OCI-LY7 (cell line): ENCODE measurements at regions not wholly inside any gene's neighbourhood (a gene's known extent, or its start where the extent isn't known, plus 50 kb on each side); places are given as distances from the start of the nearest gene placed in this dataset.
A peak's percentile ranks its signal among the peaks of the same experiment; 100 is the strongest.

Source experiments
- BruUV-seq: library from RNA; stranded (reverse); fragments of 400-500 nt; replicated peaks from 2 replicates; lab custom pipeline; 2021; lab: Mats Ljungman, UMichigan
- CTCF ChIA-PET: fragments of 300-600 bp; sonication (Branson Sonifier 250); formaldehyde crosslinking; loops from one replicate; lab custom pipeline; 2022; ENCODE audit warnings: antibody characterized with exemption; ENCODE audit not compliant: unreplicated experiment; lab: Charles Lee
- POLR2A ChIA-PET: fragments of 300-600 bp; sonication (Branson Sonifier 250); formaldehyde crosslinking; loops from one replicate; lab custom pipeline; 2022; ENCODE audit warnings: antibody characterized with exemption; lab: Charles Lee
- DNase-seq: peaks from one replicate; pipeline ENCODE4 v3.0.0-alpha.2; 2015; ENCODE audit warnings: low spot score
- H2AFZ ChIP-seq: fragments of 200-600 bp; sonication (generic), shearing (Covaris generic); 2 replicates; pipeline ENCODE4 v1.6.1; 2014; ENCODE audit warnings: mild to moderate bottlenecking, antibody characterized with exemption, low read length, moderate library complexity
- H3K27ac ChIP-seq: fragments of 200-600 bp; sonication (generic); 2 replicates; pipeline ENCODE4 v1.5.1; 2014; ENCODE audit warnings: mixed run types, low read depth, mild to moderate bottlenecking, moderate library complexity, low read length, inconsistent platforms; ENCODE audit not compliant: poor library complexity, severe bottlenecking
- H3K36me3 ChIP-seq: fragments of 200-600 bp; sonication (generic); 2 replicates; pipeline ENCODE4 v1.6.1; 2014; ENCODE audit warnings: mild to moderate bottlenecking, antibody characterized with exemption, low read length, moderate library complexity, mixed read lengths; ENCODE audit not compliant: insufficient read depth
- H3K4me1 ChIP-seq: fragments of 200-600 bp; sonication (generic); 2 replicates; pipeline ENCODE4 v1.5.1; 2014; ENCODE audit warnings: mild to moderate bottlenecking, low read length; ENCODE audit not compliant: insufficient read depth, poor library complexity, severe bottlenecking
- H3K4me2 ChIP-seq: fragments of 200-600 bp; sonication (generic); 2 replicates; pipeline ENCODE4 v1.6.1; 2014; ENCODE audit warnings: mild to moderate bottlenecking, low read length
- H3K4me3 ChIP-seq: fragments of 200-600 bp; sonication (generic); 2 replicates; pipeline ENCODE4 v1.5.1; 2014; ENCODE audit warnings: mild to moderate bottlenecking, low read depth, low read length; ENCODE audit not compliant: poor library complexity, severe bottlenecking
- H3K79me2 ChIP-seq: fragments of 200-600 bp; sonication (generic); 2 replicates; pipeline ENCODE4 v1.6.1; 2016; ENCODE audit warnings: low read depth, mild to moderate bottlenecking, low read length, moderate library complexity, mixed read lengths; ENCODE audit not compliant: insufficient read depth
- H3K9me2 ChIP-seq: fragments of 200-600 bp; sonication (generic); 2 replicates; pipeline ENCODE4 v1.6.1; 2016; ENCODE audit warnings: mild to moderate bottlenecking, low read length, mixed read lengths; ENCODE audit not compliant: insufficient read depth
- H3K9me3 ChIP-seq: fragments of 200-600 bp; sonication (generic); 2 replicates; pipeline ENCODE4 v1.6.1; 2014; ENCODE audit warnings: mild to moderate bottlenecking, mixed run types, low read length, mixed read lengths
- H4K20me1 ChIP-seq: fragments of 200-600 bp; sonication (generic); 2 replicates; pipeline ENCODE4 v1.6.1; 2014; ENCODE audit warnings: mild to moderate bottlenecking, antibody characterized with exemption, low read length, moderate library complexity, mixed read lengths; ENCODE audit not compliant: insufficient read depth
- EZH2phosphoT487 ChIP-seq: fragments of 200-600 bp; sonication (generic); IDR thresholded peaks from 2 replicates; pipeline ENCODE4 v1.6.1; 2018; ENCODE audit warnings: low read depth, borderline replicate concordance, mild to moderate bottlenecking, mixed run types, antibody characterized with exemption, low read length, moderate library complexity, mixed read lengths
- intact Hi-C: fragments of 100-400 bp; cut with micrococcal nuclease; formaldehyde crosslinking; loops from one replicate; pipeline ENCODE4 v1.10.0; 2022; ENCODE audit not compliant: unreplicated experiment
- TF ChIP-seq, protein P1 (sequence below): fragments of 200-600 bp; sonication (generic); conservative IDR thresholded peaks from 2 replicates; pipeline ENCODE4 v1.5.1; 2014; ENCODE audit warnings: mild to moderate bottlenecking, antibody characterized with exemption, low read length, moderate library complexity, mixed read lengths

DNA sequence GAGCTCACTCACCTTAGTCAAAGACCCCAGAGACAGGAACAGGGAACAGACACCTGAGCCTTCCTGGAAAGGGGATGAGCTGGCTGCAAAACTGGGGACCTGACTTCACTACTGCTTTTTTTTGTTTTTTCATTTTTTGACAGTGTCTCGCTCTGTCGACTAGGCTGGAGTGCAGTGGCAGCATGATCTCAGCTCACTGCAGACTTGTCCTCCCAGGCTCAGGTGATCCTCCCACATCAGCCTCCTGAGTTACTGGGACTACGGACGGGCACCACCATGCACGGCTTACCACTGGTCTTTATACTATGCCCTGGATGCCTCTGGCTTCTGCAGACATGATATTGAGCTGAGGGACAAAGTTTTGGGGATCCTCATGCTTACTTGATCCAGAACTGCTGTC lies 184.1 kb downstream of the INSIG2 start:
- no peaks in the 10 kb centered on the region for H3K4me1 ChIP-seq
- no peak for DNase-seq
- no peaks in the 10 kb centered on the region for H3K9me3 ChIP-seq
- no peak overlapping the region for H3K27ac ChIP-seq
- BruUV-seq: no TSS peak
- no peak overlapping the region for H3K4me3 ChIP-seq
- H3K4me2 ChIP-seq: no peak overlapping the region
- H3K79me2 ChIP-seq: no peaks in the 10 kb centered on the region
- H3K9me2 ChIP-seq: no peaks in the 10 kb centered on the region
- H4K20me1 ChIP-seq: no peaks in the 10 kb centered on the region
- CTCF ChIA-PET: no interaction called here
- TF ChIP-seq, protein P1, sequence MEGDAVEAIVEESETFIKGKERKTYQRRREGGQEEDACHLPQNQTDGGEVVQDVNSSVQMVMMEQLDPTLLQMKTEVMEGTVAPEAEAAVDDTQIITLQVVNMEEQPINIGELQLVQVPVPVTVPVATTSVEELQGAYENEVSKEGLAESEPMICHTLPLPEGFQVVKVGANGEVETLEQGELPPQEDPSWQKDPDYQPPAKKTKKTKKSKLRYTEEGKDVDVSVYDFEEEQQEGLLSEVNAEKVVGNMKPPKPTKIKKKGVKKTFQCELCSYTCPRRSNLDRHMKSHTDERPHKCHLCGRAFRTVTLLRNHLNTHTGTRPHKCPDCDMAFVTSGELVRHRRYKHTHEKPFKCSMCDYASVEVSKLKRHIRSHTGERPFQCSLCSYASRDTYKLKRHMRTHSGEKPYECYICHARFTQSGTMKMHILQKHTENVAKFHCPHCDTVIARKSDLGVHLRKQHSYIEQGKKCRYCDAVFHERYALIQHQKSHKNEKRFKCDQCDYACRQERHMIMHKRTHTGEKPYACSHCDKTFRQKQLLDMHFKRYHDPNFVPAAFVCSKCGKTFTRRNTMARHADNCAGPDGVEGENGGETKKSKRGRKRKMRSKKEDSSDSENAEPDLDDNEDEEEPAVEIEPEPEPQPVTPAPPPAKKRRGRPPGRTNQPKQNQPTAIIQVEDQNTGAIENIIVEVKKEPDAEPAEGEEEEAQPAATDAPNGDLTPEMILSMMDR: no peak
- TF ChIP-seq EZH2phosphoT487: no peak
- H2AFZ ChIP-seq: no peak overlapping the region
- intact Hi-C loops: no loop called here
- no peaks in the 10 kb centered on the region for H3K36me3 ChIP-seq
- POLR2A ChIA-PET: no interaction called here

DNA sequence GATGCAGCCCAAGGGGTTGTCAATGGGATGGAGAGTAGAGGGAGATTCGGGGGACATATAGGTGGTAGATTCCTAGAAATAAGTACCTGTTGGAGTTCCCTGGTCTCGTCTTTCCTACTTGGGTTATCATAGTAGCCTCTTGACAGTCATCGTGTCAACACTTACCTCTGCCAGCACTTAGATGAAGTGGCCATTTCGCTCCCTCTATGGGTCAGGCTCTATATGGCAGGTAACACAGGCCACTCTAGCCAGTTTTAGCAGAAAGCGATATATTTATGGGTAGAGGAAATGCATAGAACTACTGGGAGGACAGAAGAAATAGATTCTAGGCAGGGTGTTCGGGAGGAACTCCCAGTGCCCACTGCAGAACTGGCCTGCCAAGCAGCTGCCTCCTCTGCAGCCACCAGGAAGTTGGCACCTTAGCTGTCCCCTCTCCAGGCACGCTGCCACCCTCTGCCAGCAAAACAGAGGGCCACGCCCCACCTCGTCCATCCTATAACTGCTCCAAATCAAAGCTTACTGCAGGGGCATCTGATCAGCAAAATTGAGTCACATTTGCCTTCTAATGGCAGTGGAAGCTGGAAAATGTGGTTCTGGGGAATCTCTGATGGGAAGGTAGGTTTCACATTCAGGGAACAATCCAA lies 181.3 kb downstream of the INSIG2 start:
- no peak for DNase-seq
- H3K79me2 ChIP-seq: no peaks in the 10 kb centered on the region
- ChIA-PET POLR2A (no interaction called here), CTCF (no interaction called here)
- no peaks in the 10 kb centered on the region for H3K9me2 ChIP-seq
- no peak overlapping the region for H3K4me3 ChIP-seq
- no peak overlapping the region for H2AFZ ChIP-seq
- H3K4me1 ChIP-seq: no peaks in the 10 kb centered on the region
- H4K20me1 ChIP-seq: no peaks in the 10 kb centered on the region
- H3K9me3 ChIP-seq: no peaks in the 10 kb centered on the region
- intact Hi-C loops: no loop called here
- TF ChIP-seq, protein P1: 0 out of 2 replicates have a peak, but pooled peaks have one; percentile 24
- TF ChIP-seq EZH2phosphoT487: no peak
- H3K27ac ChIP-seq: no peak overlapping the region
- no TSS peak for BruUV-seq
- H3K4me2 ChIP-seq: no peak overlapping the region
- no peaks in the 10 kb centered on the region for H3K36me3 ChIP-seq

DNA sequence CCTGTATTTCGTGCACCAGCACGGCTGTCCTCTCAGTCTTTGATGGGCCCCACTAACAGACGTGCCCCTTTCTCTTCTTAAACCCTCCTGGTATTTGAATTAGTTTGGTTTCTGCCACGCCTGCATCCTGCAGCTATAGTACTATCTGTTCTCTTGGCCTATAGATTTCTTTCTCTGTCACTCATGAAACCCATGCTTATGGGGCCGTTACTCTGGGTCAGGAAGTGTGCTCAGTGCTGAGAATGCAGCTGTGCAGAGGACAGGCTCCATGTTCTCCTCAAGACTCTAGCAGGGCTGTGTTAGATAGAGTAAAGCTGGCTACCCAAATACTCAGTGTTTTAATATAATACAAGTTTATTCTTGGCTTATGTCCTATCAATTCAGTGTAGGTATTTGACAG lies 180.0 kb downstream of the INSIG2 start:
- H3K9me3 ChIP-seq: no peaks in the 10 kb centered on the region
- no peaks in the 10 kb centered on the region for H3K36me3 ChIP-seq
- TF ChIP-seq EZH2phosphoT487: no peak
- TF ChIP-seq, protein P1: no peak
- H3K27ac ChIP-seq: no peak overlapping the region
- H3K4me2 ChIP-seq: no peak overlapping the region
- CTCF ChIA-PET: interaction anchor here (0.6 kb wide), 1 partner anchor 11 kb away, joined by 3 read pairs; no protein-coding TSS in a partner anchor
- DNase-seq: no peak
- H3K9me2 ChIP-seq: no peaks in the 10 kb centered on the region
- H3K4me1 ChIP-seq: no peaks in the 10 kb centered on the region
- no peaks in the 10 kb centered on the region for H3K79me2 ChIP-seq
- no peaks in the 10 kb centered on the region for H4K20me1 ChIP-seq
- no TSS peak for BruUV-seq
- H3K4me3 ChIP-seq: no peak overlapping the region
- no peak overlapping the region for H2AFZ ChIP-seq
- intact Hi-C loops: no loop called here
- POLR2A ChIA-PET: no interaction called here
